Raji (cell line): ENCODE measurements at regions not wholly inside any gene's neighbourhood (a gene's known extent, or its start where the extent isn't known, plus 50 kb on each side); places are given as distances from the start of the nearest gene placed in this dataset.

Source experiments
- POLR2A ChIP-seq: IDR thresholded peaks from 2 replicates; pipeline ENCODE4 v1.6.1; 2011; ENCODE audit warnings: low read depth, low read length, control low read depth; ENCODE audit not compliant: insufficient read depth

DNA sequence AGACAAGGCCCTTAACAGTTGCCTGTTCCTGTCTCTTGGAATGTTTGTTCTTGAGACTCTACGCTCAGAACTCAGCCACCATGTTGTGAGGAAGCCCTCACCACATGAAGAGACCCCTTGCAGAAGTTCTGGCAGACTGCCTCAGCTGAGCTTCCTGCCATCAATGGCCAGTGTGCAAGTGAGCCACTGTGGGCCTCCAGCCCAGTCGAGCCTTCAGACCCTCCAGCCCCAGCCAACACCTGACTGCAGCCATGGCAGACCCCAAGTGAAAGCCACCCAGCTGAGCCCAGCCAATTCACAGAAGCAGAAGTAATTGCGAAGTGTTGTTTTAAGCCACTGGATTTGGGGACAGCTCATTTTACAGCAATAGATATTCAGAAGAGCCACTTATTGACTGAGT lies 78.3 kb downstream of the SNX5 start:
- no peak for TF ChIP-seq POLR2A

DNA sequence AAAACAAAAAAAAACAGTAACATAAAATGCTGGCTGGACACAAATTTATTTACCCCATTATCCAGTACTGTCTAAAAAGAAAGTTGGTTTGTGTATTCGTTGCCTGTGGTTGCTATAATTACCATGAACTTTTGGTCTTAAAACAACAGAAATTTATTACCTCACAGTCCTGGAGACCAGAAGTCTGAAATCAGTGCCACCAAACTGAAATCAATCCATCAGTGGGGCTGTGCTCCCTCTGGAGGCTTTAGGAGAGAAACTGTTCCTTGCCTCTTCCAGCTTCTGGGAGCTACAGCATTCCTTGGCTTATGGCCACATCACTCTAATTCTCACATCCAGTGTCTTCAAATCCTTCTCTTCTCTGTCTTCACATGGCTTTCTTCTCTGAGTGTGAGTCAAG lies 79.4 kb downstream of the SNX5 start:
- no peak for TF ChIP-seq POLR2A

- no peak for TF ChIP-seq POLR2A
These were observed 80.5 kb downstream of the SNX5 start for GRCh38 chr20:17888044-17888443.

DNA sequence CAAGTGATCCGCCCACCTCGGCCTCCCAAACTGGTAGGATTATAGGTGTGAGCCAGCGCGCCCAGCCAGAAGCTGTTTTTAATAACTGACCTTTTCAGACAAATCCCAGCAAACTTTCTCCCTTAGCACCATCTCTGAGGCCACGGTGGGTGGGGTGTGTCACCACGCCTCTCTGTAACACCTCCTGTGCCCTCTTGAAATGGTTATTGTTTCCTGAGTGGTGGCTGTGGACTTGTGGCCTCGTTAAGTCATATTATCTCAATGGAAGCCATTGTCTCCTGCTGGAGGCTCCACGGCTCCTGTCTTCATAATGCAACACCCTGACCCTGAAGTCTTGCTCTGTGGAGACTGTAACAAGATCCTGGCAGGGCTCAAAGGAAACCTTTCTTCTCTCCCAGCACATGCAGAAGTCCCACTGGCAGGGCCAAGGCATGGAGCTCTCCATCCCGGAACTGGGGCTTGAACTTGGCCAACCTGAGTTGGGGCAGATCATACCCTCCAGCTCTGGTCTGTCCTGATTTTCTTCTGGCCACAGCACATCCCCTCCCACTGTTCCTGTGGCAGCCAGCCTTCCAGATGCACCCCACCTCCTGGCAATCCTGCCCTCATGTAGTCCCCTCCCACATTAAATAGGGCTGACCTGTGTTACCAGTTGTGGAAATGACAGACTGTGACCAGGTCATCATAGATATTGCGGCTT lies 81.1 kb downstream of the SNX5 start:
- TF ChIP-seq POLR2A: no peak

DNA sequence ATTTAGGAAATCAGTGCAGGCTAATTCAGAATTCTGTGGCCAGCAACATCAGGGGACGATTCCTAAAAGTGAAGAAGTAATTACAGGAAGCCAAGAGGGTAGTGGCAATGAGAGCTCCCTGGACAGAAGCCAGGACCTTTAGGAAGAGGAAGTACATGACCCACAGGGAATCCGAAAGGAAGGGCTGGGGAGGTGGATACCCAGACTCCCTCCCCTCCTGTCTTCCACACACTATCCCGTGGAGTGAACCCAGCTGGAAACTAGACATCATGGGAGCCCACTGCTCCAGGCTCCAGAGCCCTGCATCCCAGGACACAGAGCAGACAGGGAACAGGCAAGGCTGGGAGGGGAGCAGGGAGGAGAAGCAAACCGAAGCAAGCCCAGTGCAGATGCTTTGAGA lies 83.0 kb downstream of the SNX5 start:
- TF ChIP-seq POLR2A: no peak

GRCh38 chr20:17885076-17885475 lies 83.5 kb downstream of the SNX5 start:
- TF ChIP-seq POLR2A: no peak

GRCh38 chr20:17884307-17885003 lies 84.1 kb downstream of the SNX5 start:
- TF ChIP-seq POLR2A: no peak

- no peak for TF ChIP-seq POLR2A
These were observed 84.8 kb downstream of the SNX5 start for GRCh38 chr20:17883592-17884306.

GRCh38 chr20:17882834-17883591 lies 85.6 kb downstream of the SNX5 start:
- no peak for TF ChIP-seq POLR2A

- TF ChIP-seq POLR2A: no peak
These were observed 86.3 kb downstream of the SNX5 start for GRCh38 chr20:17882065-17882833.

GRCh38 chr20:17881741-17882064 lies 86.9 kb downstream of the SNX5 start:
- TF ChIP-seq POLR2A: no peak

GRCh38 chr20:17878912-17879602 lies 89.5 kb downstream of the SNX5 start:
- no peak for TF ChIP-seq POLR2A

DNA sequence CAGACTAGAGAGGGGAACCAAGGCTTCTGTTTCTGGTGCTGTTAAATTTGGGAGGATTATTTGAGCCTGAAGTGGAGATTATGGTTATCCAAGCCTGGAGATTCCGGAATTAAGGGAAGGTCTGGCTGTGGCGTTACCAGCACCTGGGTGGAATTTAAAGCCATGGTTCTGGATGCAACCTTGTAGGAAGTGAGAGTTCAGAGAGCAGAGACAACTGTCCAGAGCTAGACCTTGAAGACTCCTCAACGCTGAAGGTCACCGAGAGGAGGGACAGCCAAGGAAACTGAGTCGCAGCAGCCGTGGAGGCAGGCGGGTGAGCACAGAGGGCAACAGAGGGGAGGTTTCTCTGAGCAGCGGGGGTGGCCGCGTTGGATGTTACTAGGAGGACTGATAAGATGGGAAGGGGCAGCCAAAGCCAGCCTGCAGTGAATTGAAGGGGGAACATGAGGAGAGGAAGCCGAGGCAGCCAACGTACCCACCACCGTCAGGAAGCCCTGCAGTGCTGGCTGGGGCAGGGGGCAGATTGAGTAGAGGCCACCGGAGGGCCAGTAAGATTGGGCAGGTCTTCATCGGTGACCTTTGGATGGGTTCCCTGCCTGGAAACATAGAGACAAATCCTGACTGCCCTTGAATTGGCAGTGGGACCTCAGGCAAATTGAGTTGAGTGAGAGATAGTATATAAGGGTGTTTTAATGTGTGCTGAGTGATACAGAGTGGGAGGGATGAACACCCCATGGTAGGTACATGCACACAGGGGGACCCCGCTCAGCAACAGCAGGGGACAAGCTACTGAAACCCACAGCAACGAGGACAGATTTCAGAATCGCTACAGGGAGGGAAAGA lies 90.3 kb downstream of the SNX5 start:
- TF ChIP-seq POLR2A: no peak
